ENCODE measurements at regions not wholly inside any gene's neighbourhood (a gene's known extent, or its start where the extent isn't known, plus 50 kb on each side); places are given as distances from the start of the nearest gene placed in this dataset.

- POLR2A ChIA-PET, result no interaction called here
- Histone ChIP-seq H3K36me3 (ENCODE audit: control insufficient read depth in 2 of 2, insufficient read depth in 2 of 2, low read length in 1 of 2) (no peaks in the 10 kb centered on the region), H3K9me3 (replicated peaks; ENCODE audit: control insufficient read depth, insufficient read depth, low read length) (no peaks in the 10 kb centered on the region), H3K4me3 (no peak overlapping the region), H4K20me1 (ENCODE audit: control insufficient read depth, insufficient read depth) (no peaks in the 10 kb centered on the region), H3K4me1 (ENCODE audit: control insufficient read depth, insufficient read depth, low read length) (no peaks in the 10 kb centered on the region), H2AFZ (ENCODE audit: control insufficient read depth, low read depth, low read length) (no peak overlapping the region), H3K27ac (ENCODE audit: control insufficient read depth, insufficient read depth) (no peak overlapping the region), H3K27me3 (replicated peaks in 1 of 2; ENCODE audit: control insufficient read depth in 2 of 2, insufficient read depth in 2 of 2, low read length in 1 of 2) (no peaks in the 10 kb centered on the region), H3K9ac (ENCODE audit: control insufficient read depth, insufficient read depth, low read length) (no peak overlapping the region), H3K4me2 (ENCODE audit: control insufficient read depth, insufficient read depth) (no peak overlapping the region), H3K79me2 (ENCODE audit: control insufficient read depth, insufficient read depth, low read length) (no peaks in the 10 kb centered on the region)
- WGBS (ENCODE audit: insufficient coverage, insufficient replicate concordance, low lambda C conversion rate, missing lambda C conversion rate), result 0% methylated on average over 1 of the region's 1 CpG
- intact Hi-C loops (cut with micrococcal nuclease; ENCODE audit: unreplicated experiment) (no loop called here), in situ Hi-C loops (cut with MboI) (no loop called here)
- no TSS peak for BruUV-seq (replicated peaks)
- TF ChIP-seq ZNF24 (IDR thresholded peaks at IDR 0.05), result no peak
- TF ChIP-seq, protein P1, sequence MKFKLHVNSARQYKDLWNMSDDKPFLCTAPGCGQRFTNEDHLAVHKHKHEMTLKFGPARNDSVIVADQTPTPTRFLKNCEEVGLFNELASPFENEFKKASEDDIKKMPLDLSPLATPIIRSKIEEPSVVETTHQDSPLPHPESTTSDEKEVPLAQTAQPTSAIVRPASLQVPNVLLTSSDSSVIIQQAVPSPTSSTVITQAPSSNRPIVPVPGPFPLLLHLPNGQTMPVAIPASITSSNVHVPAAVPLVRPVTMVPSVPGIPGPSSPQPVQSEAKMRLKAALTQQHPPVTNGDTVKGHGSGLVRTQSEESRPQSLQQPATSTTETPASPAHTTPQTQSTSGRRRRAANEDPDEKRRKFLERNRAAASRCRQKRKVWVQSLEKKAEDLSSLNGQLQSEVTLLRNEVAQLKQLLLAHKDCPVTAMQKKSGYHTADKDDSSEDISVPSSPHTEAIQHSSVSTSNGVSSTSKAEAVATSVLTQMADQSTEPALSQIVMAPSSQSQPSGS (IDR thresholded peaks at IDR 0.05; ENCODE audit: low read length), result no peak
- no peak for TF ChIP-seq FOXM1 (IDR thresholded peaks at IDR 0.05; ENCODE audit: low read depth, low read length)
- no peak for TF ChIP-seq USF2 (IDR thresholded peaks at IDR 0.05; ENCODE audit: borderline replicate concordance, low read depth, low read length)
- no peak for TF ChIP-seq SIN3A (IDR thresholded peaks at IDR 0.05; ENCODE audit: low read depth, low read length)
- TF ChIP-seq, protein P2, sequence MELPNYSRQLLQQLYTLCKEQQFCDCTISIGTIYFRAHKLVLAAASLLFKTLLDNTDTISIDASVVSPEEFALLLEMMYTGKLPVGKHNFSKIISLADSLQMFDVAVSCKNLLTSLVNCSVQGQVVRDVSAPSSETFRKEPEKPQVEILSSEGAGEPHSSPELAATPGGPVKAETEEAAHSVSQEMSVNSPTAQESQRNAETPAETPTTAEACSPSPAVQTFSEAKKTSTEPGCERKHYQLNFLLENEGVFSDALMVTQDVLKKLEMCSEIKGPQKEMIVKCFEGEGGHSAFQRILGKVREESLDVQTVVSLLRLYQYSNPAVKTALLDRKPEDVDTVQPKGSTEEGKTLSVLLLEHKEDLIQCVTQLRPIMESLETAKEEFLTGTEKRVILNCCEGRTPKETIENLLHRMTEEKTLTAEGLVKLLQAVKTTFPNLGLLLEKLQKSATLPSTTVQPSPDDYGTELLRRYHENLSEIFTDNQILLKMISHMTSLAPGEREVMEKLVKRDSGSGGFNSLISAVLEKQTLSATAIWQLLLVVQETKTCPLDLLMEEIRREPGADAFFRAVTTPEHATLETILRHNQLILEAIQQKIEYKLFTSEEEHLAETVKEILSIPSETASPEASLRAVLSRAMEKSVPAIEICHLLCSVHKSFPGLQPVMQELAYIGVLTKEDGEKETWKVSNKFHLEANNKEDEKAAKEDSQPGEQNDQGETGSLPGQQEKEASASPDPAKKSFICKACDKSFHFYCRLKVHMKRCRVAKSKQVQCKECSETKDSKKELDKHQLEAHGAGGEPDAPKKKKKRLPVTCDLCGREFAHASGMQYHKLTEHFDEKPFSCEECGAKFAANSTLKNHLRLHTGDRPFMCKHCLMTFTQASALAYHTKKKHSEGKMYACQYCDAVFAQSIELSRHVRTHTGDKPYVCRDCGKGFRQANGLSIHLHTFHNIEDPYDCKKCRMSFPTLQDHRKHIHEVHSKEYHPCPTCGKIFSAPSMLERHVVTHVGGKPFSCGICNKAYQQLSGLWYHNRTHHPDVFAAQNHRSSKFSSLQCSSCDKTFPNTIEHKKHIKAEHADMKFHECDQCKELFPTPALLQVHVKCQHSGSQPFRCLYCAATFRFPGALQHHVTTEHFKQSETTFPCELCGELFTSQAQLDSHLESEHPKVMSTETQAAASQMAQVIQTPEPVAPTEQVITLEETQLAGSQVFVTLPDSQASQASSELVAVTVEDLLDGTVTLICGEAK (IDR thresholded peaks at IDR 0.05; ENCODE audit: borderline replicate concordance), result no peak
- no peak for TF ChIP-seq ZNF207 (IDR thresholded peaks at IDR 0.05; ENCODE audit: borderline replicate concordance)
- no peak for TF ChIP-seq CREB1 (IDR thresholded peaks at IDR 0.05; ENCODE audit: low read depth)
- TF ChIP-seq SREBF1 (IDR thresholded peaks at IDR 0.05; ENCODE audit: low read length), result no peak
- FAIRE-seq, result no peak
- no peak for DNase-seq (ENCODE audit: low read depth, low spot score)
- CTCF ChIA-PET, result no interaction called here
- SMC1A ChIA-PET (ENCODE audit: uncharacterized antibody, unreplicated experiment), result no interaction called here
- RAD21 ChIA-PET (ENCODE audit: unreplicated experiment), result no interaction called here
- ATAC-seq, result no peak
Measured at GRCh38 chr3:28788571-28788970, 439.9 kb upstream of the AZI2 start.

Measured in GM12878 (cell line).